ENCODE measurements at regions not wholly inside any gene's neighbourhood (a gene's known extent, or its start where the extent isn't known, plus 50 kb on each side); places are given as distances from the start of the nearest gene placed in this dataset.

DNA sequence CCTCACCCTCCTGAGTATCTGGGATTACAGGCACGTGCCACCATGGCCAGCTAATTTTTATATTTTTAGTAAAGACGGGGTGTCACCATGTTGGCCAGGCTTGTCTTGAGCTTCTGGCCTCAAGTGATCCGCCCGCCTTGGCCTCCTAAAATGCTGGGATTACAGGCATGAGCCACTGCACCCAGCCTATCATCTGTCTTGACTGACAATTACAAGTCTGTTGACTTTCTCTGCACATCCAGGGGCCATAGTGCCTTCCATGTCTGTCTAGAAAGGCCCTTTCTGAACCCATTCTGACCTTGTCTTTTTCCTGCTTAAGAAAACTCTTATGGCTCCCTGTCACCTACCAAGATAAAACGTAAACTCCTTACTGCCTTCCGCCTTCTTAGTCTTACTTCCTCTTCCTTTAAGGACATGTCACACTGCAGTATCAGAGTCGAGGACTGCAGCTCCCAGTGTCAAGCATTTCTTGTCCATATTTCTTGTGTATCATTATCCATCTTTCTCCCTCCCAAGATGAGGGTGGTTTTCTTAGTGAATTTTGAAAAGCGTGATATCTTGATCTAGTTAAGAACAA is 49.9 kb upstream of the SHB start:
- Mint-ChIP-seq H3K4me1 (ENCODE audit: insufficient read depth, unreplicated experiment) (peaks cover 6% of the 10 kb centered on the region), H3K27ac (ENCODE audit: low read depth, unreplicated experiment) (no peak overlapping the region), H3K27me3 (ENCODE audit: insufficient read depth, unreplicated experiment) (peaks cover 15% of the 10 kb centered on the region), H3K36me3 (ENCODE audit: insufficient read depth, unreplicated experiment) (no peaks in the 10 kb centered on the region), H3K9me3 (ENCODE audit: unreplicated experiment) (no peaks in the 10 kb centered on the region), H3K4me3 (ENCODE audit: unreplicated experiment) (no peak overlapping the region)
- no TSS peak for BruUV-seq (replicated peaks)
- ChIA-PET POLR2A (no interaction called here), CTCF (interaction anchor here (1.0 kb wide), 1 partner anchor 41 kb away, joined by 3 read pairs; no protein-coding TSS in a partner anchor)
- intact Hi-C loops (cut with micrococcal nuclease), result no loop called here
- DNase-seq (ENCODE audit: unreplicated experiment), result no peak
- TF ChIP-seq, protein P1, sequence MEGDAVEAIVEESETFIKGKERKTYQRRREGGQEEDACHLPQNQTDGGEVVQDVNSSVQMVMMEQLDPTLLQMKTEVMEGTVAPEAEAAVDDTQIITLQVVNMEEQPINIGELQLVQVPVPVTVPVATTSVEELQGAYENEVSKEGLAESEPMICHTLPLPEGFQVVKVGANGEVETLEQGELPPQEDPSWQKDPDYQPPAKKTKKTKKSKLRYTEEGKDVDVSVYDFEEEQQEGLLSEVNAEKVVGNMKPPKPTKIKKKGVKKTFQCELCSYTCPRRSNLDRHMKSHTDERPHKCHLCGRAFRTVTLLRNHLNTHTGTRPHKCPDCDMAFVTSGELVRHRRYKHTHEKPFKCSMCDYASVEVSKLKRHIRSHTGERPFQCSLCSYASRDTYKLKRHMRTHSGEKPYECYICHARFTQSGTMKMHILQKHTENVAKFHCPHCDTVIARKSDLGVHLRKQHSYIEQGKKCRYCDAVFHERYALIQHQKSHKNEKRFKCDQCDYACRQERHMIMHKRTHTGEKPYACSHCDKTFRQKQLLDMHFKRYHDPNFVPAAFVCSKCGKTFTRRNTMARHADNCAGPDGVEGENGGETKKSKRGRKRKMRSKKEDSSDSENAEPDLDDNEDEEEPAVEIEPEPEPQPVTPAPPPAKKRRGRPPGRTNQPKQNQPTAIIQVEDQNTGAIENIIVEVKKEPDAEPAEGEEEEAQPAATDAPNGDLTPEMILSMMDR (IDR thresholded peaks at IDR 0.05; ENCODE audit: unreplicated experiment), result no peak
